Glutamatergic neuron (in vitro differentiated cells): ENCODE measurements at regions not wholly inside any gene's neighbourhood (a gene's known extent, or its start where the extent isn't known, plus 50 kb on each side); places are given as distances from the start of the nearest gene placed in this dataset.

ENCODE experiments used
- DNase-seq: peaks from one replicate; pipeline ENCODE4 v3.0.0; 2022
- H3K27ac Mint-ChIP-seq: one replicate; pipeline ENCODE4 v1.8.0; 2020; ENCODE audit warnings: mild to moderate bottlenecking, mixed read lengths, inconsistent platforms; ENCODE audit not compliant: unreplicated experiment
- H3K27me3 Mint-ChIP-seq: one replicate; pipeline ENCODE4 v1.8.0; 2020; ENCODE audit warnings: mild to moderate bottlenecking, moderate library complexity, mixed read lengths, inconsistent platforms; ENCODE audit not compliant: unreplicated experiment
- H3K36me3 Mint-ChIP-seq: one replicate; pipeline ENCODE4 v1.8.0; 2020; ENCODE audit warnings: mild to moderate bottlenecking, mixed read lengths, inconsistent platforms; ENCODE audit not compliant: unreplicated experiment
- H3K4me1 Mint-ChIP-seq: one replicate; pipeline ENCODE4 v1.8.0; 2020; ENCODE audit warnings: mild to moderate bottlenecking, low read depth, mixed read lengths, inconsistent platforms; ENCODE audit not compliant: unreplicated experiment
- H3K4me3 Mint-ChIP-seq: one replicate; pipeline ENCODE4 v1.8.0; 2020; ENCODE audit warnings: mild to moderate bottlenecking, mixed read lengths, inconsistent platforms; ENCODE audit not compliant: unreplicated experiment
- H3K9me3 Mint-ChIP-seq: one replicate; pipeline ENCODE4 v1.8.0; 2020; ENCODE audit warnings: mild to moderate bottlenecking, moderate library complexity, mixed read lengths, inconsistent platforms; ENCODE audit not compliant: unreplicated experiment
- TF ChIP-seq, protein P1 (sequence below): fragments of 200-600 bp; sonication (generic); IDR thresholded peaks from one replicate; pipeline ENCODE4 v1.5.0; 2021; ENCODE audit not compliant: partially characterized antibody, unreplicated experiment

DNA sequence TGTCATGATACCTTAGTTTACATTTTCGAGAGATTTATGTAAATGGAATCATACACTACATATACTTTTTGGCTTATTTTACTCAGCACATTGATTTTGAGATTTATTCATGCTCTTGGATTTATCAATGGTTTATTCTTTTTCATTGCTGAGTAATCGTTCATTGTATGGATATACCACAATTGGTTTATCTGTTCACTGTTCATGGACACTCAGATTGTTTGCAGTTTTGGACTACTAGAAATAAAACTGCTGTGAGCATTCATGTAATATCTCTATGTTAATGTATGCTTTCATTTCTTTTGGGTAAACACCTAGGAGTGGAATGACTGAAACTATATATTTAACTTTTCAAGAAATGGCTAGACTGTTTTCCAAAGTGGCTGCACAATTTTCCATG lies 550.9 kb upstream of the ADAMTS9 start:
- DNase-seq = no peak
- Mint-ChIP-seq H3K27me3 (peaks cover 2% of the 10 kb centered on the region), H3K36me3 (no peaks in the 10 kb centered on the region), H3K4me1 (no peaks in the 10 kb centered on the region), H3K4me3 (no peak overlapping the region), H3K9me3 (peaks cover 1% of the 10 kb centered on the region), H3K27ac (no peak overlapping the region)
- TF ChIP-seq, protein P1, sequence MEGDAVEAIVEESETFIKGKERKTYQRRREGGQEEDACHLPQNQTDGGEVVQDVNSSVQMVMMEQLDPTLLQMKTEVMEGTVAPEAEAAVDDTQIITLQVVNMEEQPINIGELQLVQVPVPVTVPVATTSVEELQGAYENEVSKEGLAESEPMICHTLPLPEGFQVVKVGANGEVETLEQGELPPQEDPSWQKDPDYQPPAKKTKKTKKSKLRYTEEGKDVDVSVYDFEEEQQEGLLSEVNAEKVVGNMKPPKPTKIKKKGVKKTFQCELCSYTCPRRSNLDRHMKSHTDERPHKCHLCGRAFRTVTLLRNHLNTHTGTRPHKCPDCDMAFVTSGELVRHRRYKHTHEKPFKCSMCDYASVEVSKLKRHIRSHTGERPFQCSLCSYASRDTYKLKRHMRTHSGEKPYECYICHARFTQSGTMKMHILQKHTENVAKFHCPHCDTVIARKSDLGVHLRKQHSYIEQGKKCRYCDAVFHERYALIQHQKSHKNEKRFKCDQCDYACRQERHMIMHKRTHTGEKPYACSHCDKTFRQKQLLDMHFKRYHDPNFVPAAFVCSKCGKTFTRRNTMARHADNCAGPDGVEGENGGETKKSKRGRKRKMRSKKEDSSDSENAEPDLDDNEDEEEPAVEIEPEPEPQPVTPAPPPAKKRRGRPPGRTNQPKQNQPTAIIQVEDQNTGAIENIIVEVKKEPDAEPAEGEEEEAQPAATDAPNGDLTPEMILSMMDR = no peak

DNA sequence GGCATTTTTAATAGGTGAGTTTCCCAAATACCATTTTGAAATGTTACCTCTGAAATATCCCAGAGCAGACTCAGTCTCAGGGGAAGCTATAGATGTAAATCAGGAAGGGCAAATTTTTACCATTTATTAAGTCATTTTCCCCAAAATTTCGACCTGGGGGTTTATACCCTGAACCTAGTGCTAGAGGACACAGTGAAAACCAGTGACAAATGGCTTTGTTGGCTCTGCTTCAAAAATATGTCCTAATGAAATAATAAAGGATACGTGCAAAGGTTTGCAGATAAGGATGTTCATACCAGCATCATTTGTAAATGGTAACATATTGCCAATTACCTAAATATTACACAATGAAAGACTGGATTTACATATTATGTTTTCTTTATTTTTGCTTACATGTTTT lies 546.7 kb upstream of the ADAMTS9 start:
- no peak for DNase-seq
- Mint-ChIP-seq H3K4me3 (no peak overlapping the region), H3K9me3 (peaks cover 1% of the 10 kb centered on the region), H3K27ac (no peak overlapping the region), H3K4me1 (peaks cover 8% of the 10 kb centered on the region), H3K36me3 (no peaks in the 10 kb centered on the region), H3K27me3 (no peaks in the 10 kb centered on the region)
- TF ChIP-seq, protein P1 = no peak

DNA sequence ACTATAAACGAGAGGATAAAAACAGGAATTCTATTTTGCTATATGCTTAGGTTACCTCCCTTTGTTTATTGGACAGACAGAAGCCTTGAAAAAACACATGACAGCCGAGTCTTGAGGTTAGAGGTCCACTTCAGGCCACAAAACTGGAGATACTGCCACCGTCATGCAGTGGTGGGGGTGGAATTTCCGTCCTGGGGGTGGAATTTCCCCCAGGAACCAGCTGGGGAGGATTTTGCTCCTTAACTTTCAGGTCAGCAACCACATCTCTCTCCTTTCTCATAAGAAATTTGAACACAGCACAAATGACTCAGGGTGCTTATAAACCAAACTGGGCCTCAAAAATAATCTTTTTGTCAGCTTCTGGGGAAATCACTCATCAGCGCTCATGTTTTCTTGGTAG lies 545.8 kb upstream of the ADAMTS9 start:
- no peak for DNase-seq
- H3K36me3 Mint-ChIP-seq = no peaks in the 10 kb centered on the region
- H3K4me3 Mint-ChIP-seq = no peak overlapping the region
- H3K4me1 Mint-ChIP-seq = peaks cover 8% of the 10 kb centered on the region
- no peaks in the 10 kb centered on the region for H3K27me3 Mint-ChIP-seq
- H3K9me3 Mint-ChIP-seq = peaks cover 1% of the 10 kb centered on the region
- TF ChIP-seq, protein P1 = no peak
- no peak overlapping the region for H3K27ac Mint-ChIP-seq

DNA sequence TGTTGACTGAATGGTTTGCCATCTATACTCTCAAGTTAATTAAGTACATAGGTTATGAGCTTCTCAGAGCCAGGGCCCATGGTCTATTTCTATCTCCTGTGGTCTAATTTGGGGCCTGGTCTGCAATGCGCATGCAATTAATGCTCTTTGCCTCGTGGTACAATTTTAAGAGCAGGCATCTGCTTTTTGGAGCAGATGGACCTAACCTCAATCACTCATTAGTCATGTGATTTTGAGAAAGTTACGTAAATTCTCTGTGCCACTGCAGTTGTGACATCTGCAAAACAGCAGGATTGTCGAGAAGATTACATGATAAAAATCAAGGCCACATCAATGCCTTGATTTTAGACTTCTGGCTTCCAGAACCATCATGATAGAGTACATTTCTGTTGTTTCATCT lies 543.7 kb upstream of the ADAMTS9 start:
- peaks cover 8% of the 10 kb centered on the region for H3K4me1 Mint-ChIP-seq
- no peak for DNase-seq
- no peak overlapping the region for H3K4me3 Mint-ChIP-seq
- no peaks in the 10 kb centered on the region for H3K36me3 Mint-ChIP-seq
- no peak overlapping the region for H3K27ac Mint-ChIP-seq
- H3K27me3 Mint-ChIP-seq = no peaks in the 10 kb centered on the region
- TF ChIP-seq, protein P1 = no peak
- H3K9me3 Mint-ChIP-seq = no peaks in the 10 kb centered on the region

DNA sequence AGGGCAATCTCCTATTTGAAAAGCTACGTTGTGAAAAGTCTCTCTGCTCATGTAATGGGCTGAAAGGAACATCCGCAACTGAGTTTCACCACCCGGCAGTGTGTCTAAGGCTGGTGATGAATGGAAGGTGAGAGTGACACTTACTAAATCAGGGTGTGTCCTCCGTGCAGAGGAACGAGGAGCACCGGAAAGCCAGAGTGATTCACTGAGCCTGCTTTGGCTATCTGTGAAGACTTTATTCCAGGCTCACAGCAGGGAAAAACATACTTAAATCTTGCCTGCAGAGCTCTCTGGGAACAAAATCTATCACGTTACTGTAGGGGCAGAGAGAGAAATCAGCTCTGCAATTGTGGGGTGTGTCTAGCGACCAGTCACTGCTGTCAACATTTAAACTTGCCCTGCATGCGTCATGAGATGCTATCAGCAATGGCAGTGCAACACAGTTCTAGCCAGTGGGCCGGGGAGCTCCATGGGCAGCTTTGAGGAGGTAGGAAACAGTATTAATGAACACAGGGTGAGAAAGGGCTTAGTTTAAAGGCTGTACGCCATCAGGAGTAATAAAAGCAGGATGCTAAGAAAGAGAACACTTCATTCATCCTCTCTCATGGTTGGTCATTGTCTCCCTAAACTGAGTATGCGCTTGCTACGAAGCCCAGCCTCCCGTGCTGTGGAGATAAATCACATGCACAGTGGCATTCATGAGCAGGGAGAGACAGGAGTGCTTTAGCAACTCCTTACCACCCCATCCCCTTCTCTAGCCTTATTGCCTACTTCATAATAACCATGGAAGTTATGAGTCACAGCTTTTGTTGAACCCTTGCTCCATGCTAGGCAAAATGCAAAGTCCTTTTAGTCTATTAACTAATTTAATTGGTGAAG lies 542.7 kb upstream of the ADAMTS9 start:
- no peak for DNase-seq

More for the DNA sequence above, 542.7 kb upstream of the ADAMTS9 start:
- Mint-ChIP-seq H3K27ac (no peak overlapping the region), H3K4me3 (no peak overlapping the region), H3K36me3 (no peaks in the 10 kb centered on the region), H3K4me1 (peaks cover 8% of the 10 kb centered on the region), H3K27me3 (no peaks in the 10 kb centered on the region), H3K9me3 (no peaks in the 10 kb centered on the region)
- TF ChIP-seq, protein P1 = no peak
